Smooth muscle cell (in vitro differentiated cells): ENCODE measurements at regions not wholly inside any gene's neighbourhood (a gene's known extent, or its start where the extent isn't known, plus 50 kb on each side); places are given as distances from the start of the nearest gene placed in this dataset.

Experiments
- DNase-seq: peaks from one replicate; lab custom pipeline; 2025; ENCODE audit not compliant: unreplicated experiment; lab: John Stamatoyannopoulos, UW
- H2AFZ ChIP-seq: fragments of 200-600 bp; sonication (generic); 2 replicates; pipeline ENCODE4 v1.6.0; 2016; ENCODE audit warnings: antibody characterized with exemption, low read depth, mild to moderate bottlenecking
- H3F3A ChIP-seq: fragments of 200-600 bp; sonication (generic); 2 replicates; pipeline ENCODE4 v1.6.0; 2017; ENCODE audit warnings: antibody characterized with exemption, low read depth
- H3K27ac ChIP-seq: fragments of 200-600 bp; sonication (generic); 2 replicates; pipeline ENCODE4 v1.5.1; 2016; ENCODE audit warnings: low read depth, mild to moderate bottlenecking
- H3K27me3 ChIP-seq: fragments of 200-600 bp; sonication (generic); 2 replicates; pipeline ENCODE4 v1.6.1; 2016; ENCODE audit warnings: low read depth, mild to moderate bottlenecking
- H3K36me3 ChIP-seq: fragments of 200-600 bp; sonication (generic); 2 replicates; pipeline ENCODE4 v1.5.1; 2016; ENCODE audit warnings: low read depth
- H3K4me1 ChIP-seq: fragments of 200-600 bp; sonication (generic); 2 replicates; pipeline ENCODE4 v1.5.1; 2016; ENCODE audit warnings: low read depth
- H3K4me2 ChIP-seq: fragments of 200-600 bp; sonication (generic); 2 replicates; pipeline ENCODE4 v1.6.0; 2016; ENCODE audit warnings: mild to moderate bottlenecking
- H3K4me3 ChIP-seq: fragments of 200-600 bp; sonication (generic); 2 replicates; pipeline ENCODE4 v1.5.1; 2016; ENCODE audit warnings: mild to moderate bottlenecking
- H3K79me2 ChIP-seq: fragments of 200-600 bp; sonication (generic); 2 replicates; pipeline ENCODE4 v1.6.0; 2016; ENCODE audit warnings: low read depth, mild to moderate bottlenecking
- H3K9ac ChIP-seq: fragments of 200-600 bp; sonication (generic); 2 replicates; pipeline ENCODE4 v1.6.0; 2016; ENCODE audit warnings: low read depth
- H3K9me3 ChIP-seq: fragments of 200-600 bp; sonication (generic); replicated peaks from 2 replicates; pipeline ENCODE4 v1.5.1; 2016; ENCODE audit warnings: low read depth
- H4K20me1 ChIP-seq: fragments of 200-600 bp; sonication (generic); 2 replicates; pipeline ENCODE4 v1.6.0; 2016; ENCODE audit warnings: low read depth
- CTCF ChIP-seq: fragments of 200-600 bp; sonication (generic); IDR thresholded peaks from 2 replicates; pipeline ENCODE4 v1.5.1; 2017; ENCODE audit warnings: borderline replicate concordance, mild to moderate bottlenecking, antibody characterized with exemption; ENCODE audit not compliant: insufficient read depth, poor library complexity, severe bottlenecking
- WGBS: methylation state at CpG from one replicate; pipeline ENCODE4 v1.1.7; 2016; ENCODE audit warnings: low lambda C conversion rate; 5-methylcytosine and 5-hydroxymethylcytosine counted together

GRCh38 chr5:42952578-42952974, 87.5 kb downstream of the ANXA2R start:
- Histone ChIP-seq H3K9ac (no peak overlapping the region), H3K4me1 (no peaks in the 10 kb centered on the region), H3K4me2 (no peak overlapping the region), H3F3A (no peaks in the 10 kb centered on the region), H2AFZ (no peak overlapping the region), H3K27ac (no peak overlapping the region), H3K36me3 (no peaks in the 10 kb centered on the region), H3K4me3 (no peak overlapping the region), H3K9me3 (no peaks in the 10 kb centered on the region), H3K27me3 (no peaks in the 10 kb centered on the region), H3K79me2 (no peaks in the 10 kb centered on the region), H4K20me1 (no peaks in the 10 kb centered on the region)
- 94% methylated on average over 12 of the region's 12 CpGs for WGBS
- no peak for TF ChIP-seq CTCF
- DNase-seq, result no peak

- H3F3A ChIP-seq, result no peaks in the 10 kb centered on the region
- no peak for DNase-seq
- H3K27me3 ChIP-seq, result no peaks in the 10 kb centered on the region
- H3K79me2 ChIP-seq, result no peaks in the 10 kb centered on the region
- H3K4me3 ChIP-seq, result no peak overlapping the region
- H2AFZ ChIP-seq, result no peak overlapping the region
- no peak for TF ChIP-seq CTCF
- H3K4me2 ChIP-seq, result no peak overlapping the region
- H3K36me3 ChIP-seq, result no peaks in the 10 kb centered on the region
- no peak overlapping the region for H3K9ac ChIP-seq
- 98% methylated on average over 45 of the region's 46 CpGs for WGBS
- H4K20me1 ChIP-seq, result no peaks in the 10 kb centered on the region
- H3K4me1 ChIP-seq, result no peaks in the 10 kb centered on the region
- no peak overlapping the region for H3K27ac ChIP-seq
- H3K9me3 ChIP-seq, result no peaks in the 10 kb centered on the region
These were observed 88.8 kb downstream of the ANXA2R start for GRCh38 chr5:42951293-42951840.

- no peak overlapping the region for H2AFZ ChIP-seq
- H3K27me3 ChIP-seq, result no peaks in the 10 kb centered on the region
- TF ChIP-seq CTCF, result no peak
- WGBS, result 89% methylated on average over 43 of the region's 46 CpGs
- H3F3A ChIP-seq, result no peaks in the 10 kb centered on the region
- H4K20me1 ChIP-seq, result no peaks in the 10 kb centered on the region
- no peak for DNase-seq
- no peaks in the 10 kb centered on the region for H3K9me3 ChIP-seq
- no peak overlapping the region for H3K9ac ChIP-seq
- no peak overlapping the region for H3K4me3 ChIP-seq
- H3K4me2 ChIP-seq, result no peak overlapping the region
- H3K27ac ChIP-seq, result no peak overlapping the region
- H3K36me3 ChIP-seq, result no peaks in the 10 kb centered on the region
- no peaks in the 10 kb centered on the region for H3K4me1 ChIP-seq
- H3K79me2 ChIP-seq, result no peaks in the 10 kb centered on the region
These were observed 89.4 kb downstream of the ANXA2R start for GRCh38 chr5:42950456-42951292.

- H3K4me2 ChIP-seq, result no peak overlapping the region
- no peak overlapping the region for H2AFZ ChIP-seq
These were observed 90.0 kb downstream of the ANXA2R start for GRCh38 chr5:42950116-42950455.

More at GRCh38 chr5:42950116-42950455, 90.0 kb downstream of the ANXA2R start:
- Histone ChIP-seq H3K4me3 (no peak overlapping the region), H3K9me3 (no peaks in the 10 kb centered on the region), H3K79me2 (no peaks in the 10 kb centered on the region), H4K20me1 (no peaks in the 10 kb centered on the region), H3K9ac (no peak overlapping the region), H3K27ac (no peak overlapping the region), H3K36me3 (no peaks in the 10 kb centered on the region), H3K4me1 (no peaks in the 10 kb centered on the region), H3F3A (peaks cover 5% of the 10 kb centered on the region), H3K27me3 (no peaks in the 10 kb centered on the region)
- no peak for DNase-seq
- no peak for TF ChIP-seq CTCF
- WGBS, result 95% methylated on average over 7 of the region's 7 CpGs
